ENCODE measurements at regions not wholly inside any gene's neighbourhood (a gene's known extent, or its start where the extent isn't known, plus 50 kb on each side); places are given as distances from the start of the nearest gene placed in this dataset.
"Not testable (repeated sequence)": the region's sequence is repeated elsewhere in the genome, so short reads cannot be mapped to it uniquely, and the experiment has no call there.

DNA sequence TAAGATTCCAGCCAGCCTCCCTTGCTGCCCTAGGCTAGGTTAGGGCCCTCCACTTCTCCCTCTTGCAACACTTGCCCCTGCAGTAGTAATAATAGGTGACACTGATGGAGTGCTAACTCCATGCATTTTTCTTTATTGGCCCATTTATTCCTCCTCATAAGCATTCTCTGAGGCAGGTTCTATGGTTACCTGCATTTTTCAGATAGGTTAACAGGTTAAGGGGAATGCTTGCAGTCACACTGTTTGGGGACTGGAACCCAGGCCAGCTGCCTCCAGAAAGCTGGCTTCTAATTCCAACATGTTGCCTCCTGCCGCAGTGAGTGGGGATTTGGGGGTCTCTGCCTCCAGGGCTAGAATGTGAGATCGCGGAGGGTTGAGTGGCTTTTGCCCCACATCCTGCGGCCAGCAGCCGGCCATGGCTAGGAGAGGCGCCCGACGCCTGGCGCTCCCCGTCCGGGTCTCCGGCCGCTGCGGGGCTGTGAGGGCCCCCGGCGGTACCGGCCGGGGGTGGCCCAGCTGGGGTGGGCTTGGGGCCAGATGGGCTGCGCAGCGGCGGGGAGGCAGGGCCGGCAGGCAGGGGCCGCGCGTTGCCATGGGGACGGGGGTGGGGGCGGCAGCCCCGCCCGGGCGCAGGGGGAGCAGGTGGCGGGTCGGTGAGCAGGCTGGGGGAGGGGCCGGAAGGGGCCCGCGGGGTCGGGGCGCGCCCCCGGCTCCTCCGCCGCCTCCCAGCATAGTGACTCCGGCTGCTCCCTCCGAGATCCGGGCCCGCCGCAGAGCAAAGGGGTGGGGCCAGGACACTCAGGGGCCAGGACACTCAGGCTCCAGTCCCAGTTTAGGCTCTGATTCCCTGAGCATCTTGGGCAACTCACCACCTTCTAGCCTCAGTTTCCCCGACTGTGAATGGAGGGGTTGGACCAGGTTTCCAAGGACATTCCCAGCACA lies 68.4 kb upstream of the SSBP3 start:
- peak in 3 of 56 donors; percentile 12 to 57 (median 35) for DNase-seq

DNA sequence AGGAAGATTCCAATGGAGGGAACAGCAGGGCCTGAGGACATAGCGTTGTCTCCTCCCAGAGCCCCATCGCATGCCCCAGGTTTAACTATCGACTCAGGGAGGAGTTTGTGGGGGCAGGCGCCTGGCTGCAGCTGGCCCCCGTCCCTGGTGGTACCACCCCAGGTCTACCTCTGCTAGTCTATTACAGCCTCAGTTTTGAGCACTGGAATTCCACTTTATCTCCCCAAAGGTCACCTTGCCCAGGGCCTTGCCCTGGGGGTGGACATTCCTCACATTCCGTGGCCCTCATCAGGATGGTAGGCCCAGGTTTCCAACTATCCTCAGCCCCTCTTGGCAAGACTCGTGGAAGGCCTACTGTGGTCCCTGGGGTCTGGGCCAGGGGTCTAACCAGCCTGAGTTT lies 65.4 kb upstream of the SSBP3 start:
- DNase-seq = no peak

- DNase-seq = not testable (repeated sequence)
Measured at GRCh38 chr1:54469444-54469843, 63.2 kb upstream of the SSBP3 start.

- not testable (repeated sequence) for DNase-seq
Measured at GRCh38 chr1:54468288-54469084, 62.3 kb upstream of the SSBP3 start.

- peak in 19 of 56 donors; percentile 4 to 56 (median 24) for DNase-seq
Measured at GRCh38 chr1:54465351-54465811, 59.2 kb upstream of the SSBP3 start.

GRCh38 chr1:54464477-54465146 lies 58.4 kb upstream of the SSBP3 start:
- DNase-seq = no peak

DNA sequence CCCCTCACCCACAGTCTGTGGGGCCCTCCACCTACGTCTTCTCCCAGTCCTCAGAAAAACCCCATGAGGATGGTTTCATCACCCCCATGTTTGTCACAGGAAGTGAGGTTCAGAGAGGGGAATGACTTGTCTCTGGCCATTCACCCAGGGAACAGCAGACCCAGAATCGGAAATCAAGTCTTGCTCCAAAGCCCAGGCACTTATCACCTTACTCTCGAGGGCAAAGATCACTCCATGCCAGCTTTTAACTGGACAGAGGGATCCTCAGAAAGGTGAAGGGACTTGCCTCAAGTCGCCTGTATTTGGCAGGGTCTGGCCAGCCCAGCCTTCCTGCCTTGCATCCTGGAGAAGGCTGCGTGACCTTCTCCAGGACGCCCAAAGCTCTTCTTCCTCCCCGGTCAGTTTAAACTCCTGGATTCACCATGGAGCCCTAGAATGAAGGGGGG lies 57.9 kb upstream of the SSBP3 start:
- no peak for DNase-seq

DNA sequence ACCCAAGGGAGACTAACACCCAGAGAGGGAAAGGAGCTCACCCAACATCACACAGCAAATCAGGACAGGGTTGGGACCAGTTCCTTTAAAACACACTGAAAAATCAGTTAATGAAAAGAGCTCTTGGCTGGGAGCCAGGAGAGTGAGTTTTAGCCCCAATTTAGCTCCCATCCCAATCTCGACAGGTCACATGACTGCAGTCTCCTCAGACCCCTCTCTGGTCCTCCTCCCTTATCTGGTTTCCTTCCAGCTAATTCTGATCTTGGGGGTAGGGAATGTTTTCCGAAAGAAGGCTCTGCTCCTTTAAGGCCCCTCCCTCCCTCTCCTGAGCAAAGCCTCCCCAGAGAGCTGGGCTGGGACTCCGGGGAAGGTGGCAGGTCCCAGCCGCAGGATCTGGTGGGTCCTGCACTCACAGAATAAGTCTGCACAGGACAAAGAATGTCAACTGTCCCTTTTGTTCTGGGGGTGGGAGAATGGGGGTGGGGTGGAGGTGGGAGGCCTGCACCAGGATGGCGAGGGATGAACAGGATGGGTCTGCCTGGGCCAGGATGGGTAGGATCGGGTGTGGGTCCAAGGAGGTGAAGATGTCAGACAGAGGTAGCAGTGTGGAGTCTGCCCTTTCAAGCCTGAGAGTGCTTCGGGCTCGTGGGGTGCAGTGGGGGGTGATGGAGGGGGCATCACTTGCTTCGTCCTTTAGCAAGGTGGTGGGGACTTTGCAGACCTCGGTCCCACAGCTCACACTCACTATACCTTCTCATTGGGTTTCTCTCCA lies 57.3 kb upstream of the SSBP3 start:
- no peak for DNase-seq

DNA sequence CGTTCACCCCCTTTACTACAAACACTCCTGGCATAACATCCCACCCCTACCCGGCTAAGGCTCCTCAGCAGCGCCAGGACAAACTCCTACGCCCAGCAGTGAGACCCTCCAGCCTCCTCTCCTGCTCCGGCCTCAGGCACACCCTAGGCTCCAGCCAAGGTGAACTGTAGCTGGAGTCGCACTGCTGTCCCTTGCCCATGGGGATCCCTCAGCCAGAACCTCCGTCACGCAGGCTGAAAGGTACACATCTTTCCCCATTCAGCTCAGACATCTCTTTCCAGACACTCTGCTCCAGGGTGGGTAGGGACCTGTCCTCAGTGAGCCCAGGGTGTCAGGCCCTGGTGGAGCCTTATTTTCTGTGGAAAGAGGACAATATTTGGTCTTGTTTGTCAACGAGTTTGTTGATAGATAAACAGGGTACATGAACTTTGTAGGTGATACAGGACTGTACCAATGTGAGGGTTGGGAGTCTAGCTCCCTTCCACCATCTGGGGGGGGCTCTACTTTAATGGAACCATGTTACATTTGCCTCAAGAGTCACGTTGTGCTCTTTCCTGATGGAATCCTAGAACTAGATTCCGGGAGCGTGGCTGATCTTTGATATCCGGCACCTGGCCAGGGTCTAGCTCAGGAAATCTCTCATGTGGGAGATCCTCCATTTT lies 56.5 kb upstream of the SSBP3 start:
- no peak for DNase-seq

- DNase-seq = no peak
Measured at GRCh38 chr1:54461731-54462596, 55.8 kb upstream of the SSBP3 start.

DNA sequence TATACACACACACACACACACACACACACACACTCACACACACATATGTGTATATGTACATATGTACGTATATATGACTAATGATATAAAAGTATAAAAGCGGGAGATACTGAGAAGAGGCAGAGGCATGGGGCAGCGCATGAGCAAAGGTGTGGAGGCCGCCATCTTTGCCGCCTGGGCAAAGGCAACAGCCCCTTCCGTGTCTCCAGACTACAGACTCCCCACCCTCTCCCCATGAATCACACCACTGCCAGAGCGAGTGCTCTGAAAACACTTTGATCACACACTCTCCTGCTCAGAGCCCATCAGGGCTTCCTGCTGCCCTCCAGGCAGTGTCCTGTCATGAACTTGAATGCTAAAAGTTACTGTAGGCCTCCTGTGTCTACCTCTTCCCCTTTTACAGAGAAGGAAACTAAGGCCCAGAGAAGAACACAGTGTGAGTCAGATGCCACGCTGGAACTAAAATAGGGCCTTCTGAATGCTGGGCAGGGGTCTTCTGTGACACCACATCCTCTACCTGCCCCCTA lies 54.7 kb upstream of the SSBP3 start:
- no peak for DNase-seq

DNA sequence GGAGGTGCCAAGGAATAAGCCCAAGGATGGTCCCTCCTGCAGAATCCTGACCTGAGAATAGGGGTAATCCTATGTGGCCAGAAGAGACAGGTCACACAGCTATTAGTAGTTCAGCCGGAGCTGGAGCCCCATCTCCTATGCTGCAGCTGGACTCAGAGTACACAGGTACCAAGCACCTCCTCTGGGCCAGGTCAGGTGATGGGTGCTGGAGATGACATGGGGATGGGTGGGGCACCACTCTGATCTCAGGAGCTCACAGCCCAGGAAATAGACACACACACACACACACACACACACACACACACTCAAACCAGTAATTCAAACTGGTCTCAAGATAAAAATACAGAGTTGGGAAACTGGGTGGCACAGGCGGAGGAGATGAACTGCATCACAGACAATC lies 54.2 kb upstream of the SSBP3 start:
- DNase-seq = no peak

DNA sequence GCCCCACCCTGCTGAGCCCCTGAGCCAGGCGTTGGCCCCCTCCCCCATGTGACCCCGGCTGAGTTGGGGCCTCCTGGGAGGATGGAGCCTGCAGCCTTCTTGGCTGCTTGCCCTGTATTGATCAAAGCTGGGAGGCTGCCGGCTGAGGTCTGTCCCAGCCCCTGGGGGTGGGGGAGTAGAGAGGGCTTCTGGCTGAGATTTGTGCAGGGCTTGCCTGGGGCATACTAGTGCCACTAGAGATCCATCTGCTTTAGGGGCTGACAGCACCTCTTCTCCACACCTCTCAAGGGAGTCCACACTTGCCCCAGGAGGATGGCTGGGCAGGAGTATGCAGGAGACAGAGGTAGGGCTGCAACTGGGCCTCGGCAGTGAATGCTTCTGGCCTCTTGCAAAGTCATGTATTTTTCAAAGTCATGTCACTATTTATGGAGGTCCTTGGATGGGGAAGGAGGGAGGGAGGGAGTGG lies 53.6 kb upstream of the SSBP3 start:
- no peak for DNase-seq

DNA sequence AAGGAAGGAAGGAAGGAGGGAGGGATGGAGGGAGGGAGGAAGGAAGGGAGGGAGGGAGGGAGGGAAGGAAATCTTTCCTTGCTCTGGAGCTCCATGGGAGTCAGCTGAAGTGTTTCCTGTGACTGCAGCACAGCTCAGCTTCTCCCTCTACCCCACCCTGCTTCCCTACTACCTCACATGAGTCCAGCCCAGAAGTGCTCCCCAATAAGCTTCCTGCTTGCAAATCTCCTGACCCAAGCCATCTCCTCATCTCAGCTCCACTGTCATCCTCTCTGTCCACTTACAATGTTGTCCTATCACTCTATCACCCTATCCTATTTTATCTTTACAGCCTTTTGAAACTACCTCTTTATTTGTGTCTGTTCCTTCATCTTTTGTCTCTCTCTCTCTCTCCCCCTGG lies 52.9 kb upstream of the SSBP3 start:
- no peak for DNase-seq

- DNase-seq = no peak
Measured at GRCh38 chr1:54456921-54457529, 50.8 kb upstream of the SSBP3 start.

DNA sequence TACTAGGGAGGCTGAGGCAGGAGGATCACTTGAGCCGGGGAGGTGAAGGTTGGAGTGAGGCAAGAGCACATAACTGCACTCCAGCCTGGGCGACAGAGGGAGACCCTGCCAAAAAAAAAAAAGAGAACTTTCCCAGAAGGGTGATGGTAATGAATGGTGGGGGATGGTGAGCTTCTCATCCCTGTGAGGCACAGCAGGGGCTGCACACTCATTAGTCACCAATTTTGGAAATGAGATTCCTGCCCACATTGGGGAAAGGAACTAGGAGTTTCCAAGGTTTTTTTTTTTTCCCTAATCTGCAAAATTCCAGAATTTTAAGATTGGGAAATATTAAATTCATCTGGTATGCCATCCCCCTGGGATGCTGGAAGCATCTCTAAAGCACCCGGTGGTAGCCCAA lies 50.2 kb upstream of the SSBP3 start:
- no peak for DNase-seq
